SH-SY5Y (cell line): ENCODE measurements at regions not wholly inside any gene's neighbourhood (a gene's known extent, or its start where the extent isn't known, plus 50 kb on each side); places are given as distances from the start of the nearest gene placed in this dataset.

Experiments
- GATA2 ChIP-seq: IDR thresholded peaks from 2 replicates; pipeline ENCODE4 v1.6.1; 2011; ENCODE audit warnings: mild to moderate bottlenecking, low read depth, low read length
- GATA3 ChIP-seq: IDR thresholded peaks from 2 replicates; pipeline ENCODE4 v1.6.1; 2011; ENCODE audit warnings: low read depth, mild to moderate bottlenecking, low read length, moderate library complexity

GRCh38 chr6:15943423-15943822, 185.5 kb upstream of the MYLIP start:
- TF ChIP-seq GATA3 (no peak), GATA2 (no peak)
